ENCODE measurements at regions not wholly inside any gene's neighbourhood (a gene's known extent, or its start where the extent isn't known, plus 50 kb on each side); places are given as distances from the start of the nearest gene placed in this dataset.

- POLR2A ChIA-PET, result no interaction called here
- TF ChIP-seq CTCF (IDR thresholded peaks at IDR 0.05; ENCODE audit: insufficient read depth, low read depth, low read length), result no peak
- CTCF ChIA-PET, result no interaction called here
These were observed 57.7 kb upstream of the STC2 start for GRCh38 chr5:173385832-173386360.

DNA sequence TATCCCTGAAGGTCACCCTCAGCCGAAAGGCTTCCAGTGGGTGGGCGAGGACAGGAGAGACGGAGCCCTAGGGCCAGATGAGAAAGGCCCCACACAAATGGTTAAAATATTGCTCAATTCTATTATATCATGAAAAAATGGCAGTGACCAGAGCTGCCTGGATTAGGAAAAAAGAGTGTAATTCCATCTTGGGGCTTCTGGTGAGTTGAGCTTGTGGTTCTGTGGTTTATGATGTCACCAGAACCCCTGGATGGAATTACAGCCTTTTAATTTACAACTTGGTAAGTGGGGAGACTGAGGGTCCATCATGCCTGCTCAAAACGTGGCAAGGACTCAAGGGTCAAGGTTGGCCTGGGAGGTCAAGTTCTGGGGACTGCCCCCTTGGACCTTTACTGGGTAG lies 55.5 kb upstream of the STC2 start:
- TF ChIP-seq CTCF (IDR thresholded peaks at IDR 0.05; ENCODE audit: insufficient read depth, low read depth, low read length), result no peak
- Histone ChIP-seq H3K27me3 (ENCODE audit: control insufficient read depth, insufficient read depth, low read length) (no peaks in the 10 kb centered on the region; the same call in 1 of the 2 replicates), H3K4me3 (ENCODE audit: low read depth, low read length) (no peak overlapping the region), H3K36me3 (ENCODE audit: control insufficient read depth, insufficient read depth, low read length) (no peaks in the 10 kb centered on the region)
- no peak for DNase-seq (ENCODE audit: low read depth)
- ChIA-PET POLR2A (no interaction called here), CTCF (interaction anchor here (1.5 to 1.9 kb wide), 2 partner anchors 11 to 29 kb away, joined by 3 to 11 read pairs; no protein-coding TSS in a partner anchor)

More at GRCh38 chr5:173385832-173386360, 57.7 kb upstream of the STC2 start:
- no peaks in the 10 kb centered on the region for H3K36me3 ChIP-seq (ENCODE audit: control insufficient read depth, insufficient read depth, low read length)
- H3K27me3 ChIP-seq (ENCODE audit: control insufficient read depth, insufficient read depth, low read length), result no peaks in the 10 kb centered on the region; the same call in none of the 2 replicates
- no peak for DNase-seq (ENCODE audit: low read depth)
- no peak overlapping the region for H3K4me3 ChIP-seq (ENCODE audit: low read depth, low read length)

DNA sequence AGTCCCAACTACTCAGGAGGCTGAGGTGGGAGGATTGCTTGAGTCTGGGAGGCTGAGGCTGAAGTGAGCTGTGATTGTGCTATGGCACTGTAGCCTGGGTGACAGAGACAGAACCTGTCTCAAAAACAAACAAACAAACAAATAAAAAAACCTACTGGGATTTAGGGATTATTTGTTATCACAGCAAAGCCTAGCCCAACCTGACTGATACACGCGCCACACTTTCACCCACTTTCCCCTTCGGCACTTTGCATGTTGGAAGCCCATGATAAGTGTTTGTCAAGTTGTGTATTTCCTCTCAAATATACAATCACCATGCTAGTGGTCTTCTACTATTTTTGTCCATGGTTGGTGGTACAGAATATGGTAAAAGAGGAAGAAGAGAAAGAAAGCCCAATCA lies 50.5 kb upstream of the STC2 start:
- Histone ChIP-seq H3K4me3 (ENCODE audit: low read depth, low read length) (no peak overlapping the region), H3K27me3 (ENCODE audit: control insufficient read depth, insufficient read depth, low read length) (no peaks in the 10 kb centered on the region; the same call in 1 of the 2 replicates), H3K36me3 (ENCODE audit: control insufficient read depth, insufficient read depth, low read length) (no peaks in the 10 kb centered on the region)
- DNase-seq (ENCODE audit: low read depth), result no peak
- ChIA-PET POLR2A (no interaction called here), CTCF (interaction anchor here (0.6 to 1.4 kb wide), 2 partner anchors 12 to 1351 kb away, joined by 3 read pairs; no protein-coding TSS in a partner anchor)
- TF ChIP-seq CTCF (IDR thresholded peaks at IDR 0.05; ENCODE audit: insufficient read depth, low read depth, low read length), result no peak

Data from BJ (cell line).